ENCODE measurements at regions not wholly inside any gene's neighbourhood (a gene's known extent, or its start where the extent isn't known, plus 50 kb on each side); places are given as distances from the start of the nearest gene placed in this dataset.

DNA sequence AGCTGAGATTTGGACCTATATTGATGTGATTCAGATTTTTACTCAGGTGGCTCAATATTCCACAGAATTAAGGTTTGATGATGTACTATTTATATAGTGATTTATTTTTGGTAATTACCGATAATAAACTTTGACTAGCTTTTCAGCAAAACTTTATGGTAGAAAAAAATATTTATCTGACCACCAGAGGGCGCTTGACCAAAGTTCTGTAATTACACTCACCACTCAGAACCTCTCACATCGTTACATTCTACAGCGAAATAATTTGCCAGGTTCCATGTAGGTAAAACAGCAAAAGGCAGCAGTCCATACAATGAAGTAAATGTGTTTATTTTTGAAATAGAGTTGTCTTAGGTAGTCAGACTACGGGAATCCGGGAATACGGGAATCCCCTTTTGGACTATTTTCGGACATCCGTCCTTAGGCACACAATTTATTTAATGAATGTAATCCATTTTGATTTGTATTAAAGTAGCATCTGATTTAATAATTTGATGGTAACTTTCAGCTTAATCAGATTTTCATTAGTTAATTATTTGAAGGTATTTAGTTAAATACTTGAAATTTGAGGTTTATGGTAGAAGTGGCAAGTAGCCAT lies 143.0 kb upstream of the DDHD1 start:
- TF ChIP-seq, protein P1, sequence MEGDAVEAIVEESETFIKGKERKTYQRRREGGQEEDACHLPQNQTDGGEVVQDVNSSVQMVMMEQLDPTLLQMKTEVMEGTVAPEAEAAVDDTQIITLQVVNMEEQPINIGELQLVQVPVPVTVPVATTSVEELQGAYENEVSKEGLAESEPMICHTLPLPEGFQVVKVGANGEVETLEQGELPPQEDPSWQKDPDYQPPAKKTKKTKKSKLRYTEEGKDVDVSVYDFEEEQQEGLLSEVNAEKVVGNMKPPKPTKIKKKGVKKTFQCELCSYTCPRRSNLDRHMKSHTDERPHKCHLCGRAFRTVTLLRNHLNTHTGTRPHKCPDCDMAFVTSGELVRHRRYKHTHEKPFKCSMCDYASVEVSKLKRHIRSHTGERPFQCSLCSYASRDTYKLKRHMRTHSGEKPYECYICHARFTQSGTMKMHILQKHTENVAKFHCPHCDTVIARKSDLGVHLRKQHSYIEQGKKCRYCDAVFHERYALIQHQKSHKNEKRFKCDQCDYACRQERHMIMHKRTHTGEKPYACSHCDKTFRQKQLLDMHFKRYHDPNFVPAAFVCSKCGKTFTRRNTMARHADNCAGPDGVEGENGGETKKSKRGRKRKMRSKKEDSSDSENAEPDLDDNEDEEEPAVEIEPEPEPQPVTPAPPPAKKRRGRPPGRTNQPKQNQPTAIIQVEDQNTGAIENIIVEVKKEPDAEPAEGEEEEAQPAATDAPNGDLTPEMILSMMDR (IDR thresholded peaks at IDR 0.05 in 2 of 3, conservative IDR thresholded peaks at IDR 0.05 in 1 of 3; ENCODE audit: insufficient read depth in 2 of 3, low read depth in 1 of 3, low read length in 3 of 3) = peak; percentile 15 to 52 (median 29); a peak in 3 of 6 replicates
- TF ChIP-seq FOXJ3 (CRISPR knock-in tag; IDR thresholded peaks at IDR 0.05) (no peak), ARID1B (IDR thresholded peaks at IDR 0.05) (no peak), ELF4 (CRISPR knock-in tag; IDR thresholded peaks at IDR 0.05) (no peak), CHD2 (IDR thresholded peaks at IDR 0.05; ENCODE audit: low read depth, low read length) (no peak), ZFPM2 (CRISPR knock-in tag; IDR thresholded peaks at IDR 0.05) (no peak), ARID2 (IDR thresholded peaks at IDR 0.05) (no peak), ATF1 (CRISPR knock-in tag; IDR thresholded peaks at IDR 0.05) (no peak), ATF1 (tag; IDR thresholded peaks at IDR 0.05) (no peak), GTF2A2 (tag; IDR thresholded peaks at IDR 0.05) (no peak)
